Stimulated activated naive CD8-positive, alpha-beta T cell treated with anti-CD3 and anti-CD28 coated beads, Interleukin-15, Interleukin-2, amounts not matched to agents 100 U/mL and 50 U/mL, for 24 hours (primary cell): ENCODE measurements at regions not wholly inside any gene's neighbourhood (a gene's known extent, or its start where the extent isn't known, plus 50 kb on each side); places are given as distances from the start of the nearest gene placed in this dataset.

Source experiments
- ATAC-seq: fragments of 150-1000 bp; cut with Tn5 transposase; one replicate; pipeline ENCODE4 v1.10.0; 2021
- DNase-seq: peaks from one replicate; pipeline ENCODE4 v3.0.0; 2021

- no peak for DNase-seq
- no peak for ATAC-seq
Observed at GRCh38 chr22:48577014-48577690, 1250.5 kb downstream of the BRD1 start.

DNA sequence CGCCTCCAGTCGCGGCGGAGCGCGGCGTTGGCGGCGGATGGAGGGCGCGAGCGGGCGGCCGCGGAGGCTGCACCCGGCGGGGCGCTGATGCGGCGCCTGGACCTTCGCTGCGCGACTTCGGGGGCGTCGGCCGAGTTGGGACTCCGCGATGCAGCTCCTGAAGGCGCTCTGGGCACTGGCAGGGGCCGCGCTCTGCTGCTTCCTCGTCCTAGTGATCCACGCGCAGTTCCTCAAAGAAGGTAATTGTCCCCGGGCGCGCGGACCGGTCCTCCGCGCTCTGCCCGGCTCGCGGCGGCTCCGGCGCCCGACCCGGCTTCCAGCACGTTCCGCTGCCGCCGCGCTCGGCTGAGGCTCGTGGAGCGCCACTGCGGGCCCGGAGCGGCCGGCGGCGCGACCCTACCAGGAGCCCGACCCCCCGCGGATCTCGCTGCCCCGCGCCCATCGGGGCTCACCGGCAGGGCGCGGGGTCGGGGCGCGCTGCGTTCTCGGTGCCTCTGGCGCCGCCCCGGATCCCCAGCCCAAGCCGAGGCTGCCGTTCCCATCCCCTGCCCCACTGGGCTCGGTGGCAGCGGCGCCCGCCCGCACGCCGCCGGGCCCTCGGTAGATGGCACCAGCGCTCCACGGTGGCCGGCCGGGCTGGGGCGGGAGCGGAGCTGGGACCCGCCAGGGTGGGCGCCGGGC, 1251.2 kb downstream of the BRD1 start:
- DNase-seq (peak; percentile 34), ATAC-seq (no peak)

DNA sequence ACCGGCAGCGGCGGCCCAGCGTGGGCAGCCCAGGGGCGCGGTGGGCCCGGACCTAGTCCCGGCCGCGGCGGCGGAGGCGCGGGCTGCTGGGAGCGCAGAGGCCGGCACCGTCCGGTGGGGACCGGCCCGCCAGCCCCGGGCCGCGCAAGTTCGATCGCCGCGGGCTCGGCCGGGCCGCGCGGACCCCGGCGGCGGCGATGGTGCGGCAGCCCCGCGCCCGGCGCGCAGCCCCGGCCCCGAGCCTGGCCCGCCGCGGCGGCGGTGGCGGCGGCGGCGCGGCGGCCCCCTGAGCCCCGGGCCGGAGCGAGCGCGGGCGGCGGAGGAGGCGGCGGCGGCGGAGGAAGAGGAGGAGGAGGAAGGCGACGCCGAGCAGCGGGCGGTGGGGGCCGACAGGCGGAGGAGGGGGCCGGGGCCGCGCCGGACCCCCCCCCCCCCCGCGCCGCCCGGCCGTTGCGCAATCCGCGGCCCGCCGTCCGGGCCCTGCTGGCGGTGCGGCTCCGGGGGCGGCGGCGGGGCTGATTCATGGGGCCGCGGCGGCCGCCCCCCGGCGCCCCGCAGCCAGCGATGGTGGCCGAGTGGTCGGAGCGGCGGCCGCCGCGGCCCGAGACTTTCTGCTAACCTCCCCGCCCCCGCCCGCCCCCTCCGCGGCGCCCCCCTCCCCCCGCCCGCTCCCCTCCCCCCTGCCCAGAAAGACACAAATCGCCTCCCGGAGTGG, 1251.9 kb downstream of the BRD1 start:
- DNase-seq (no peak), ATAC-seq (no peak)

- peak; percentile 61 for DNase-seq
- ATAC-seq, result peak; percentile 79
Observed at GRCh38 chr22:48574776-48575617, 1252.7 kb downstream of the BRD1 start.

GRCh38 chr22:48573766-48574165, 1253.9 kb downstream of the BRD1 start:
- ATAC-seq, result no peak
- DNase-seq, result no peak

DNA sequence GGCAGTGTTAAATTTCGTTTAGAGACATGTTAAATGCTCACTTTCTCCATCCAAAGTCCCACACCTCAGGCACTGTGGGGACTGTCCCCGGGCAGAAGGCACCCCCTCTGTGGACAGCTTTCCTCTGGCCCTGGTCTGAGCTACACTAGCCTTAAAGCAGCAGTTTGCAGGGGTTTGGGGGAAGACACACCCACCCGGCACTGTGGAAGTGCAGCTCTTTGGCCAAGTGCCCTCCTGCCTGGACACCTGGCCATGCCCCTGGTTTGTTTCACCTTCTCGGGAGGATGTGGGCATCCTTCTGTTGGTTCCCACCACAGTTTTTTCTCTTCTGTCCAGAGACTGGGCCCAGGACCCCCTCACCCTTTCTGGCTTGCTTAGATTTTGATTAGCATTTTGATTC, 1254.7 kb downstream of the BRD1 start:
- no peak for ATAC-seq

GRCh38 chr22:48570912-48571311, 1256.8 kb downstream of the BRD1 start:
- DNase-seq (no peak), ATAC-seq (no peak)

More for the DNA sequence above, 1254.7 kb downstream of the BRD1 start:
- no peak for DNase-seq

- DNase-seq (no peak), ATAC-seq (no peak)
Observed at GRCh38 chr22:48569476-48570233, 1258.0 kb downstream of the BRD1 start.

DNA sequence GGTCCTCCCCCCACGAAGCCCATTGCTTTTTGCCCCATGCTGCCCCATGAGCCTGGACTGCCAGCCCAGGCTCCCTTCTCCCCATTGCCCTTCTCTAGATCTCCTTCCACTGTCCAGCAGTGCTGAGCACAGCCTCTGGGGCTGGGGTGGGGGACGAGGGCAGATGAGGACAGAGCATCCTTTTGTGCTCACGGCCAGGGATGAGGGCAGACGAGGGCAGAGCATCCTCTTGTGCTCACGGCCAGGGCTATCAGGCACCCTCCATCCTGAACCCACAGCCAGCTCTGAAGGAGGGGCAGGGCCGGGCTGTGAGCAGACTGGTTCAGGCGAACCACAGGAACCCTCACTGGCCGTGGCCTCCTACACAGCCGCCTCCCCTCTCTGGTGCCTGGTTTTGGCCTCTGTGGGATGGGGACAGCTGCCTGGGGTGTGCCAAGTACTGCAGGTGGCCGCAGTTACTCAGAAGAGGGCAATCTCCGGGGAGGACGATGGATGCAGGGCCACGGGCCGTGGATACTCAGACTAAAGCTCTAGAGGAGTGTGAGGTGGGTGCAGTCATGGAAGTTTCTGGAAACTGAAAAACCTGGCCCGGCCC, 1258.8 kb downstream of the BRD1 start:
- DNase-seq (no peak), ATAC-seq (no peak)

DNA sequence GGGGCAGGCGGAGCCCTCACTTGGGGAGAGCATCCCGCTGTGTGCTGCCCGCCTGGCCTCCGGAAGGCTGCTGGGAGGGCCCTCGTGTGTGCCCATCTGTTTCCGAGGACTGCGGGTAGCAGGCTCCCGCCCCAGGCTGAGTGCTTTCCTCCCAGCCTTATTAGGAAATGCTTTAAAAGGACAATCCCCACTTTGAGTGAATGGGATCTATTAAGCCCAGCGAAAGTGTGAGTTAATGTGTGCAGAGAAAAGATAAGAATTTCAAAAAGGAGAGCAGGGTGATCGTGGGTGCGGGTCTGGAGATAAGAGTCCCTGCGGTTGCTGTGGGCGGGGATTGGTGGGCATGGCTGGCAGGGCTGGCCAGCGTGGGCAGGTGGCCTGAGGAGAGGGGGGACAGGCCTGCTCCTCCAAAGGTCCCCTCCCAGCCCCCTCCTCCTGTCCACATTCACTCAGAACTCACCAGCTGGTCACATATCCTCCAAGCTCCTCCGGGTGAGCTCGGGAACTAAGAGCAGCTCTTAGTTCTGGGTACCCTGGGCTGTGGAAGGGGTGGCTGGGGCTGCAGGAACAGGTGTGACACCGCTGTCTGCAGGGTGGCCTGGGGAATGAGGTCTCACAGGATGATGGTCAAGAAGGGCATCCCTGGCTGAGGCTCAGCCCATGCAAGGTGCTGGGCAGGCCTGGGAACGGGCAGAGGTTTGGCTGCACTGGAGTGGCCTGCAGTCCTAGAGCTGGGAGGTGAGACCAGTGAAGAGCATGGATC, 1260.3 kb downstream of the BRD1 start:
- DNase-seq (no peak), ATAC-seq (no peak)

- no peak for DNase-seq
- no peak for ATAC-seq
Observed at GRCh38 chr22:48566741-48567140, 1260.9 kb downstream of the BRD1 start.

GRCh38 chr22:48565901-48566501, 1261.7 kb downstream of the BRD1 start:
- ATAC-seq (no peak), DNase-seq (no peak)

GRCh38 chr22:48564995-48565394, 1262.7 kb downstream of the BRD1 start:
- DNase-seq (no peak), ATAC-seq (no peak)

- no peak for ATAC-seq
Observed at GRCh38 chr22:48563966-48564330, 1263.7 kb downstream of the BRD1 start.

GRCh38 chr22:48563118-48563965, 1264.3 kb downstream of the BRD1 start:
- ATAC-seq (no peak), DNase-seq (no peak)

More at GRCh38 chr22:48563966-48564330, 1263.7 kb downstream of the BRD1 start:
- DNase-seq, result no peak

DNA sequence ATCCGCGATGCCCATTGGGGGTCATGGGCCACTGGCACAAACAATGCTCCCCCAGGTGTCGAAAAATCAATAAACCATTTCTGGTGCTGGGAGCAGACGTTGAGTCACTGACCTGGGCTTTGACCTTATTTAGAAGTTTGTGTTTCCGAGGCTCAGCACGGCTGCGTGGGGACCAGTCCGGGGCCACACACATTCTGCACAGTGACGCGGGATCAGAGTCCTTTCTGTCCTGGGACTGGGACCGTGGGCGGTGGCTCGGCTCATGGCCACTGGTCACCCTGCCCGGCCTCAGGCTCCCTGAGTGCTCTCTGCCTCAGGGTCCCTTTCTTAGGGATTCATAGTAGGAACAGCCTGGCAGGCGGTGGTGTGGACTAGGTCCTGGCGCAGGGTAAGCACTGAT, 1266.0 kb downstream of the BRD1 start:
- DNase-seq, result no peak
- ATAC-seq, result no peak

- ATAC-seq (no peak), DNase-seq (no peak)
Observed at GRCh38 chr22:48560836-48561235, 1266.8 kb downstream of the BRD1 start.

GRCh38 chr22:48560389-48560751, 1267.3 kb downstream of the BRD1 start:
- no peak for DNase-seq
- ATAC-seq, result no peak
